ENCODE measurements at regions not wholly inside any gene's neighbourhood (a gene's known extent, or its start where the extent isn't known, plus 50 kb on each side); places are given as distances from the start of the nearest gene placed in this dataset.

GRCh38 chr2:203797276-203797675 is 70.3 kb upstream of the CTLA4 start:
- H2BK20ac ChIP-seq (ENCODE audit: low read depth, low read length, poor library complexity, severe bottlenecking), result no peak overlapping the region
- no peaks in the 10 kb centered on the region for H4K20me1 ChIP-seq (ENCODE audit: control insufficient read depth, insufficient read depth, insufficient read length)
- H2AK5ac ChIP-seq (ENCODE audit: insufficient read length, low read length), result no peak overlapping the region
- H3K4me1 ChIP-seq (ENCODE audit: insufficient read depth, low read length), result peaks cover 2% of the 10 kb centered on the region; the same call in 1 of the 2 replicates
- TF ChIP-seq CTCF (conservative IDR thresholded peaks at IDR 0.05), result no peak
- H3K4me2 ChIP-seq (ENCODE audit: insufficient read depth, insufficient read length, low read length), result no peak overlapping the region
- no peaks in the 10 kb centered on the region for H3K27me3 ChIP-seq (ENCODE audit: insufficient read depth, low read length)
- H2BK5ac ChIP-seq (ENCODE audit: insufficient read length, low read length), result no peak overlapping the region
- no peak overlapping the region for H4K91ac ChIP-seq (ENCODE audit: insufficient read length, low read depth, low read length)
- H3K27me3 Mint-ChIP-seq (ENCODE audit: low read depth), result no peaks in the 10 kb centered on the region
- H2BK120ac ChIP-seq (ENCODE audit: low read depth, low read length, poor library complexity, severe bottlenecking), result no peak overlapping the region
- H3K4me1 Mint-ChIP-seq, result peaks cover 0 to 1% of the 10 kb centered on the region in 2 experiments; a peak in 2 of 4 replicates
- no peak overlapping the region for H2BK15ac ChIP-seq (ENCODE audit: low read depth, low read length)
- H3K23me2 ChIP-seq (ENCODE audit: insufficient read length, low read depth, low read length, poor library complexity, severe bottlenecking), result no peaks in the 10 kb centered on the region
- no peak overlapping the region for H3K9ac ChIP-seq (ENCODE audit: extremely low read depth, insufficient read length, low read length)
- no peak overlapping the region for H2BK12ac ChIP-seq (ENCODE audit: insufficient read length, low read depth, low read length)
- H3K9me3 Mint-ChIP-seq, result no peaks in the 10 kb centered on the region
- no peak overlapping the region for H3T11ph ChIP-seq (ENCODE audit: low read length)
- H3K14ac ChIP-seq (ENCODE audit: insufficient read depth, low read length), result no peak overlapping the region
- H3K56ac ChIP-seq (ENCODE audit: insufficient read length, low read depth, low read length), result no peak overlapping the region
- no peak overlapping the region for H2AFZ ChIP-seq (ENCODE audit: low read length)
- no peak for DNase-seq
- no peak overlapping the region for H3K23ac ChIP-seq (ENCODE audit: insufficient read length, low read depth, low read length)
- no peak overlapping the region for H4K8ac ChIP-seq (replicated peaks; ENCODE audit: insufficient read length, low read depth, low read length)
- no peak overlapping the region for H4K5ac ChIP-seq (ENCODE audit: insufficient read length, low read depth, low read length)
- no peak overlapping the region for H3K4ac ChIP-seq (ENCODE audit: low read depth, low read length)
- H3K79me2 ChIP-seq (ENCODE audit: insufficient read depth, low read length), result no peaks in the 10 kb centered on the region
- H3K9me3 ChIP-seq (ENCODE audit: control insufficient read depth, low read depth, low read length), result no peaks in the 10 kb centered on the region
- no peaks in the 10 kb centered on the region for H3K36me3 Mint-ChIP-seq (ENCODE audit: insufficient read depth in 1 of 3, low read depth in 3 of 3)
- H3K27ac Mint-ChIP-seq, result no peak overlapping the region
- WGBS (ENCODE audit: extremely low coverage, insufficient read length, low lambda C conversion rate), result no CpG with 5 or more reads among the region's 2 CpGs
- no peaks in the 10 kb centered on the region for H3K79me1 ChIP-seq (ENCODE audit: insufficient read depth, low read depth, low read length, poor library complexity, severe bottlenecking)
- no peak overlapping the region for H3K18ac ChIP-seq (ENCODE audit: insufficient read length, low read depth, low read length)
- no peak overlapping the region for H3K4me3 Mint-ChIP-seq
- no peak overlapping the region for H3K27ac ChIP-seq (ENCODE audit: insufficient read length, low read depth, low read length)

Data from H9 (cell line).